A673 (cell line): ENCODE measurements at regions not wholly inside any gene's neighbourhood (a gene's known extent, or its start where the extent isn't known, plus 50 kb on each side); places are given as distances from the start of the nearest gene placed in this dataset.

ENCODE experiments used
- BruUV-seq: library from RNA; stranded (reverse); fragments of 400-500 nt; replicated peaks from 2 replicates; lab custom pipeline; 2021; lab: Mats Ljungman, UMichigan
- CTCF ChIA-PET: fragments of 300-600 bp; sonication (Branson Sonifier 250); formaldehyde crosslinking; loops from one replicate; lab custom pipeline; 2022; ENCODE audit warnings: antibody characterized with exemption; lab: Charles Lee
- POLR2A ChIA-PET: fragments of 300-600 bp; sonication (Branson Sonifier 250); formaldehyde crosslinking; loops from one replicate; lab custom pipeline; 2022; ENCODE audit warnings: antibody characterized with exemption; ENCODE audit not compliant: low non-redundant PET; lab: Charles Lee
- DNase-seq: peaks from one replicate; pipeline ENCODE4 v3.0.0-alpha.2; 2015; ENCODE audit warnings: low spot score
- H3K27ac ChIP-seq: fragments of 200-600 bp; sonication (generic); 2 replicates; pipeline ENCODE4 v1.5.1; 2016; ENCODE audit warnings: mixed run types, low read depth, mild to moderate bottlenecking, mixed read lengths, antibody characterized with exemption, low read length; ENCODE audit not compliant: poor library complexity, severe bottlenecking
- H3K27me3 ChIP-seq: fragments of 200-600 bp; sonication (generic); replicated peaks from 2 replicates; pipeline ENCODE4 v1.6.1; 2017; ENCODE audit warnings: mixed run types, low read depth, mild to moderate bottlenecking, mixed read lengths, antibody characterized with exemption, low read length; ENCODE audit not compliant: insufficient read depth, poor library complexity
- H3K36me3 ChIP-seq: fragments of 200-600 bp; sonication (generic); 2 replicates; pipeline ENCODE4 v1.6.1; 2016; ENCODE audit warnings: mixed run types, mild to moderate bottlenecking, mixed read lengths, antibody characterized with exemption, low read length; ENCODE audit not compliant: insufficient read depth, poor library complexity, severe bottlenecking
- H3K4me1 ChIP-seq: fragments of 200-600 bp; sonication (generic); 2 replicates; pipeline ENCODE4 v1.6.1; 2017; ENCODE audit warnings: mixed run types, mild to moderate bottlenecking, mixed read lengths, antibody characterized with exemption, low read length; ENCODE audit not compliant: insufficient read depth, poor library complexity, severe bottlenecking
- H3K4me3 ChIP-seq: fragments of 200-600 bp; sonication (generic); 2 replicates; pipeline ENCODE4 v1.5.1; 2016; ENCODE audit warnings: low read depth, mixed run types, mild to moderate bottlenecking, mixed read lengths, low read length; ENCODE audit not compliant: poor library complexity, severe bottlenecking
- H3K9me3 ChIP-seq: fragments of 200-600 bp; sonication (generic); 2 replicates; pipeline ENCODE4 v1.6.1; 2016; ENCODE audit warnings: mixed run types, low read depth, mild to moderate bottlenecking, mixed read lengths, antibody characterized with exemption, low read length; ENCODE audit not compliant: poor library complexity, severe bottlenecking
- EZH2 ChIP-seq: fragments of 200-600 bp; sonication (generic); IDR thresholded peaks from 2 replicates; pipeline ENCODE4 v1.6.1; 2017; ENCODE audit warnings: borderline replicate concordance, low read depth, mild to moderate bottlenecking, mixed read lengths, antibody characterized with exemption, low read length; ENCODE audit not compliant: poor library complexity, severe bottlenecking
- intact Hi-C: fragments of 100-400 bp; cut with micrococcal nuclease; formaldehyde crosslinking; loops from one replicate; pipeline ENCODE4 v1.10.0; 2022; ENCODE audit not compliant: unreplicated experiment
- TF ChIP-seq, protein P1 (sequence below): fragments of 300-800, 200-600 bp; sonication (generic); conservative IDR thresholded peaks from 2 replicates; pipeline ENCODE4 v1.5.1; 2017; ENCODE audit warnings: low read depth, mild to moderate bottlenecking, antibody characterized with exemption, low read length, moderate library complexity, mixed read lengths

DNA sequence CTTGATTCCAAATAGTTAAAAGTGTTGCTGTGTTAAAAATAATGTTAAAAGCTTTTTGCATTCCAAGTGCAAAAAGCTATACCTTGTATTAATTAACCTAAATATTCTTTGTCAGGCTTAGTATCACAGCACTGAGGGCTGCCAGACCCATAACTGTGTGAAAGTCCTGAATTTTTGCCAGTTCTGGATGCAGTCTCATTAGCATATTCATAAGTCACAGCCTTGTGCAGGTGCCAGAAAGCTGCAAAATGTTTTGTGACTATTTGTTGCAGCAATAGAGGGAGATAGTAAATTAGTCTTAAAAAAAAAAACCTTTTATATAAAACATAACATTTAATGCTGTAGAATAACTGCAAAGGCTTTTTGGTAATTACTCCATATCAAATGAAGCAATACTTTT, 56.6 kb downstream of the SLITRK1 start:
- Histone ChIP-seq H3K4me3 (no peak overlapping the region), H3K27ac (no peak overlapping the region), H3K27me3 (no peaks in the 10 kb centered on the region), H3K36me3 (no peaks in the 10 kb centered on the region), H3K4me1 (peaks cover 30% of the 10 kb centered on the region), H3K9me3 (no peaks in the 10 kb centered on the region)
- POLR2A ChIA-PET = no interaction called here
- TF ChIP-seq, protein P1, sequence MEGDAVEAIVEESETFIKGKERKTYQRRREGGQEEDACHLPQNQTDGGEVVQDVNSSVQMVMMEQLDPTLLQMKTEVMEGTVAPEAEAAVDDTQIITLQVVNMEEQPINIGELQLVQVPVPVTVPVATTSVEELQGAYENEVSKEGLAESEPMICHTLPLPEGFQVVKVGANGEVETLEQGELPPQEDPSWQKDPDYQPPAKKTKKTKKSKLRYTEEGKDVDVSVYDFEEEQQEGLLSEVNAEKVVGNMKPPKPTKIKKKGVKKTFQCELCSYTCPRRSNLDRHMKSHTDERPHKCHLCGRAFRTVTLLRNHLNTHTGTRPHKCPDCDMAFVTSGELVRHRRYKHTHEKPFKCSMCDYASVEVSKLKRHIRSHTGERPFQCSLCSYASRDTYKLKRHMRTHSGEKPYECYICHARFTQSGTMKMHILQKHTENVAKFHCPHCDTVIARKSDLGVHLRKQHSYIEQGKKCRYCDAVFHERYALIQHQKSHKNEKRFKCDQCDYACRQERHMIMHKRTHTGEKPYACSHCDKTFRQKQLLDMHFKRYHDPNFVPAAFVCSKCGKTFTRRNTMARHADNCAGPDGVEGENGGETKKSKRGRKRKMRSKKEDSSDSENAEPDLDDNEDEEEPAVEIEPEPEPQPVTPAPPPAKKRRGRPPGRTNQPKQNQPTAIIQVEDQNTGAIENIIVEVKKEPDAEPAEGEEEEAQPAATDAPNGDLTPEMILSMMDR = no peak
- TF ChIP-seq EZH2 = no peak
- no TSS peak for BruUV-seq
- CTCF ChIA-PET = no interaction called here
- peak; percentile 68 for DNase-seq
- intact Hi-C loops = no loop called here

DNA sequence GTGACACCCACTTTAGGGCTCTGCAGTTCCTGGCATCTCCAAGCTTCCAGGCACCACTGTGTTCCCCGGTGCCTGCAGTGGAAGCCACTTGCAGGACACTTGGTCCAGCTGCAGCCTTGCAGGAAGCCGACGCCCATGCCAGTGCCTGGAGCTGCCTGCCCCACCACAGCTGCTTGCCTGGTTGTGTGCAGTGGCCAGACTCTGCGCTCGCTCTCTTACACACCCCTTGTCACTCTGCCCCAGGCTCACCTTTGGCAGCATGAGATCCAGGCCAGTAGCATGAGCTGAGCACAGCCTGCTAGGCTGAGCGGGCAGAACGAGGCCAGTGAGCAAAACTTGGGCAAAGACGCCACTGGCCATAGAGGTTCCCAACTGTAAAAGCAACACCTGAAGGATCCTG, 57.7 kb downstream of the SLITRK1 start:
- TF ChIP-seq, protein P1 = no peak
- TF ChIP-seq EZH2 = no peak
- Histone ChIP-seq H3K4me1 (peaks cover 30% of the 10 kb centered on the region), H3K27me3 (no peaks in the 10 kb centered on the region), H3K4me3 (no peak overlapping the region), H3K9me3 (no peaks in the 10 kb centered on the region), H3K36me3 (no peaks in the 10 kb centered on the region), H3K27ac (peak overlapping the region; percentile 20)
- no peak for DNase-seq
- no TSS peak for BruUV-seq
- intact Hi-C loops = no loop called here
- CTCF ChIA-PET = no interaction called here
- POLR2A ChIA-PET = no interaction called here

DNA sequence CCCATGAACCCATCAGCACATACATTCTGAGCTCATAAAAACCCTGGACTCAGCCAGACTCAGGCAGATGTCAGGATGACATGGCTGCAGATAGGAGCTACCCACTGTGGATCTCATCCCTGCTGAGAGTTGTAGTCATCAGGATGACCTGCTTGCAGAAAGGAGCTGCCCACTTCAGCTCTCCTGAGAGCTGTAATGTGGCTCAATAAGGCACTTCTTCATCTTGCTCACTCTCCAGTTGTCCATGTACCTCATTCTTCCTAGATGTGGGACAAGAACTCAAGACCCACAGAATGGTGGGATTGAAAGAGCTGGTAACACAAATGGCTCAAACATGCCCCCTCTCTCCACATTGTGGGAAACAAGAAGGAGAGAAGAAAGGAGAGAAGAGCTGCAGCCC, 58.2 kb downstream of the SLITRK1 start:
- CTCF ChIA-PET = no interaction called here

More for the DNA sequence above, 58.2 kb downstream of the SLITRK1 start:
- no peaks in the 10 kb centered on the region for H3K36me3 ChIP-seq
- peaks cover 30% of the 10 kb centered on the region for H3K4me1 ChIP-seq
- BruUV-seq = no TSS peak
- intact Hi-C loops = no loop called here
- no peak overlapping the region for H3K4me3 ChIP-seq
- POLR2A ChIA-PET = no interaction called here
- TF ChIP-seq, protein P1 = no peak
- no peak for TF ChIP-seq EZH2
- DNase-seq = no peak
- no peaks in the 10 kb centered on the region for H3K9me3 ChIP-seq
- H3K27ac ChIP-seq = no peak overlapping the region
- no peaks in the 10 kb centered on the region for H3K27me3 ChIP-seq
